Fibroblast of skin of back (primary cell): ENCODE measurements at regions not wholly inside any gene's neighbourhood (a gene's known extent, or its start where the extent isn't known, plus 50 kb on each side); places are given as distances from the start of the nearest gene placed in this dataset.
"Not testable (repeated sequence)": the region's sequence is repeated elsewhere in the genome, so short reads cannot be mapped to it uniquely, and the experiment has no call there.

Source experiments
- DNase-seq: peaks from one replicate; pipeline ENCODE4 v3.0.0-alpha.2; 2013

GRCh38 chr4:10891866-10892265, 207.3 kb upstream of the CLNK start:
- DNase-seq: no peak

GRCh38 chr4:10889819-10890218, 205.3 kb upstream of the CLNK start:
- no peak for DNase-seq

GRCh38 chr4:10879411-10880110, 195.0 kb upstream of the CLNK start:
- DNase-seq: peak; percentile 64

- DNase-seq: no peak
These were observed 194.3 kb upstream of the CLNK start for GRCh38 chr4:10878861-10879260.

- peak; percentile 58 for DNase-seq
These were observed 192.5 kb upstream of the CLNK start for GRCh38 chr4:10877076-10877475.

- no peak for DNase-seq
These were observed 190.7 kb upstream of the CLNK start for GRCh38 chr4:10875144-10875799.

- DNase-seq: no peak
These were observed 189.2 kb upstream of the CLNK start for GRCh38 chr4:10873809-10874208.

- no peak for DNase-seq
These were observed 188.4 kb upstream of the CLNK start for GRCh38 chr4:10872833-10873517.

- no peak for DNase-seq
These were observed 182.1 kb upstream of the CLNK start for GRCh38 chr4:10866666-10867065.

- DNase-seq: no peak
These were observed 176.5 kb upstream of the CLNK start for GRCh38 chr4:10861036-10861435.

- DNase-seq: no peak
These were observed 171.8 kb upstream of the CLNK start for GRCh38 chr4:10856271-10856782.

- no peak for DNase-seq
These were observed 168.6 kb upstream of the CLNK start for GRCh38 chr4:10853196-10853595.

GRCh38 chr4:10841697-10842096, 157.1 kb upstream of the CLNK start:
- DNase-seq: no peak

GRCh38 chr4:10837151-10837550, 152.6 kb upstream of the CLNK start:
- DNase-seq: no peak

GRCh38 chr4:10832806-10833628, 148.4 kb upstream of the CLNK start:
- no peak for DNase-seq

GRCh38 chr4:10831727-10832408, 147.3 kb upstream of the CLNK start:
- DNase-seq: no peak

- DNase-seq: not testable (repeated sequence)
These were observed 144.5 kb upstream of the CLNK start for GRCh38 chr4:10828918-10829538.

GRCh38 chr4:10821826-10822225, 137.3 kb upstream of the CLNK start:
- DNase-seq: no peak

- DNase-seq: no peak
These were observed 132.0 kb upstream of the CLNK start for GRCh38 chr4:10816571-10816970.

GRCh38 chr4:10811991-10812390, 127.4 kb upstream of the CLNK start:
- no peak for DNase-seq

- DNase-seq: no peak
These were observed 125.8 kb upstream of the CLNK start for GRCh38 chr4:10810411-10810810.

GRCh38 chr4:10809905-10810304, 125.3 kb upstream of the CLNK start:
- no peak for DNase-seq
